Testis (tissue), 2 donors: ENCODE measurements at regions not wholly inside any gene's neighbourhood (a gene's known extent, or its start where the extent isn't known, plus 50 kb on each side); places are given as distances from the start of the nearest gene placed in this dataset.

Experiments
- CTCF ChIP-seq, 3 experiments: fragments of 450-650 bp in 2 of 3; fragments of 200-600 bp in 1 of 3; sonication (generic) in 1 of 3; IDR thresholded peaks; one replicate each; pipeline ENCODE4 v1.5.1; 2016 to 2019; ENCODE audit warnings: antibody characterized with exemption in 3 of 3, mild to moderate bottlenecking in 2 of 3, moderate library complexity in 1 of 3
- POLR2A ChIP-seq: fragments of 450-650 bp; IDR thresholded peaks from one replicate; pipeline ENCODE4 v1.6.1; 2017; ENCODE audit warnings: antibody characterized with exemption, mild to moderate bottlenecking, moderate library complexity

- TF ChIP-seq CTCF (IDR thresholded peaks at IDR 0.05), result no peak
- no peak for TF ChIP-seq POLR2A
Observed at GRCh38 chr3:75180945-75181298, 483.2 kb upstream of the FRG2C start.
